ENCODE measurements at regions not wholly inside any gene's neighbourhood (a gene's known extent, or its start where the extent isn't known, plus 50 kb on each side); places are given as distances from the start of the nearest gene placed in this dataset.

DNA sequence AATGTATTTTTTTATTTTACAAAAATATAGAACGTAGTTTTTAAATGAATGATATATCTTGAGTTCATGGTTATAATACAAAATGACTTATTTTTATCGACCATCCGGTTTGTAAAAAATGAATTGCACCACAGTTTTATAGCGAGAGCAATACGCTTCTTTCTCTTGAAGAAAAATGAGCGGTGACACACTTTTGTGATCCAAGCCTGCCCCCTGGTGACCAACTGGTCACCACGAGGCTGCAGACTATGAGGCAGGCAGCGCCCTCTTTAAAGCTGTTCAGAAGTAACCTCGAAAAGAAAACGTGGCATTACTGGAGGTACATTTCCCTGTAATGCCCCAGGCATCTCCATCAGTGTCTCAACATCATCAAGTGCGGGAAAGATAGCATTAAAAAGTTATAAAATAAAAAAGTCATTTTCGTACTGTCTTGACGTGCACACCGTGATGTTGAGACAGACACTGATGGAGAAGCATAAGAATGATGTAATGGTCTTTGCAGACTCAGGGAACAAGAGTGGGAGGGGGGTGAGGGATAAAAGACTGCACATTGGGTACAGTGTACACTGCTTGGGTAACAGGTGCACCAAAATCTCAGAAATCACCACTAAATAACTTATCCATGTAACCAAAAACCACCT is 734.2 kb upstream of the ADAMTS5 start:
- Histone ChIP-seq H3K36me3 (no peaks in the 10 kb centered on the region), H3K27ac (peak overlapping the region in 1 of 2 donors; percentile 17), H3K9me3 (no peaks in the 10 kb centered on the region), H3K4me1 (no peaks in the 10 kb centered on the region), H3K4me3 (no peak overlapping the region), H3K27me3 (no peaks in the 10 kb centered on the region)
- TF ChIP-seq POLR2A (IDR thresholded peaks at IDR 0.05): no peak
- TF ChIP-seq, protein P1, sequence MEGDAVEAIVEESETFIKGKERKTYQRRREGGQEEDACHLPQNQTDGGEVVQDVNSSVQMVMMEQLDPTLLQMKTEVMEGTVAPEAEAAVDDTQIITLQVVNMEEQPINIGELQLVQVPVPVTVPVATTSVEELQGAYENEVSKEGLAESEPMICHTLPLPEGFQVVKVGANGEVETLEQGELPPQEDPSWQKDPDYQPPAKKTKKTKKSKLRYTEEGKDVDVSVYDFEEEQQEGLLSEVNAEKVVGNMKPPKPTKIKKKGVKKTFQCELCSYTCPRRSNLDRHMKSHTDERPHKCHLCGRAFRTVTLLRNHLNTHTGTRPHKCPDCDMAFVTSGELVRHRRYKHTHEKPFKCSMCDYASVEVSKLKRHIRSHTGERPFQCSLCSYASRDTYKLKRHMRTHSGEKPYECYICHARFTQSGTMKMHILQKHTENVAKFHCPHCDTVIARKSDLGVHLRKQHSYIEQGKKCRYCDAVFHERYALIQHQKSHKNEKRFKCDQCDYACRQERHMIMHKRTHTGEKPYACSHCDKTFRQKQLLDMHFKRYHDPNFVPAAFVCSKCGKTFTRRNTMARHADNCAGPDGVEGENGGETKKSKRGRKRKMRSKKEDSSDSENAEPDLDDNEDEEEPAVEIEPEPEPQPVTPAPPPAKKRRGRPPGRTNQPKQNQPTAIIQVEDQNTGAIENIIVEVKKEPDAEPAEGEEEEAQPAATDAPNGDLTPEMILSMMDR (IDR thresholded peaks at IDR 0.05): peak; percentile 82 to 90 (median 88)
- intact Hi-C loops (cut with DNase I; ENCODE audit: low total_unique reads): loop anchor here (5.0 kb wide), 1 partner anchor 849 kb away; no protein-coding TSS in a partner anchor
- DNase-seq: peak; percentile 88 to 90

DNA sequence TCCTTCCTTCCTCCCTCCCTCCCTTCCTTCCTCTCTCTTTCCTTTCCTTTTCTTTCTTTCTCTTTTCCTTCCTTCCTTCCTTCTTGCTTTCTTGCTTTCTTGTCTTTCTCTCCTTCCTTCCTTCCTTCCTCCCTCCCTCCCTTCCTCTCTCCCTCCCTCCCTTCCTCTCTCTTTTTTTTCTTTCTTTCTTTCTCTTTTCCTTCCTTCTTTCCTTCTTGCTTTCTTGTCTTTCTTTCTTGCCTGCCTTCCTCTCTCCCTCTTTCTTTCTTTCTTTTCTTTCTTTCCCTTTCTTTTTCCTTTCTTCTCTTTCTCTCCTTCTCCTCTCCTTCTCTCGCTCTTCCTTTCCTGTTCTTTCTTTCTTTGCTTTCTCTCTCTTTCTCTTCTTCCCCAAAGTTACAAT is 728.4 kb upstream of the ADAMTS5 start:
- no peak for DNase-seq
- intact Hi-C loops (cut with DNase I; ENCODE audit: low total_unique reads): no loop called here
- no peak for TF ChIP-seq POLR2A (IDR thresholded peaks at IDR 0.05)
- TF ChIP-seq, protein P1 (IDR thresholded peaks at IDR 0.05): no peak

DNA sequence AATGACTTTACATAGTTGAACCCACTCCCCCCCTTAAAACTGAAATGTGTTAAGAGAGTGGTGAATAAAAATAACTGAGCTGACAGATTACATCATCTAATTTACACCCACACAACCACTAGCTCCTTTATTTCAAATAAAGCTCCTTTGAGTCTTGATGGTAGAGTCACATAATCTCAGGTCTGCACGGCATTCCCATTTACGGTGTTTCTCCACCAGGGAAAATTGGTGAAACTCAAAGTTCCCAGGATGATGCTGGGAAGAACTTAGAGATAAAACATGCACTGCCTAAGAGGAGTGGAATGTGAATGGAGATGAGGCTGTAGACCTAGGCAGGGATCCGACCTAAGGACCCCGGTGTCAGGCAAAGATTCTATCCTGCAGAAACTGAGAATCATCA is 727.8 kb upstream of the ADAMTS5 start:
- H3K4me1 ChIP-seq: no peaks in the 10 kb centered on the region
- no peak for DNase-seq
- H3K36me3 ChIP-seq: no peaks in the 10 kb centered on the region
- TF ChIP-seq POLR2A (IDR thresholded peaks at IDR 0.05): no peak
- H3K4me3 ChIP-seq: no peak overlapping the region
- intact Hi-C loops (cut with DNase I; ENCODE audit: low total_unique reads): loop anchor here (5.0 kb wide), 1 partner anchor 457 kb away; no protein-coding TSS in a partner anchor
- no peaks in the 10 kb centered on the region for H3K27me3 ChIP-seq
- no peaks in the 10 kb centered on the region for H3K9me3 ChIP-seq
- no peak overlapping the region for H3K27ac ChIP-seq

More for the DNA sequence above, 728.4 kb upstream of the ADAMTS5 start:
- Histone ChIP-seq H3K4me3 (no peak overlapping the region), H3K36me3 (no peaks in the 10 kb centered on the region), H3K4me1 (no peaks in the 10 kb centered on the region), H3K27me3 (no peaks in the 10 kb centered on the region), H3K9me3 (no peaks in the 10 kb centered on the region), H3K27ac (no peak overlapping the region)

DNA sequence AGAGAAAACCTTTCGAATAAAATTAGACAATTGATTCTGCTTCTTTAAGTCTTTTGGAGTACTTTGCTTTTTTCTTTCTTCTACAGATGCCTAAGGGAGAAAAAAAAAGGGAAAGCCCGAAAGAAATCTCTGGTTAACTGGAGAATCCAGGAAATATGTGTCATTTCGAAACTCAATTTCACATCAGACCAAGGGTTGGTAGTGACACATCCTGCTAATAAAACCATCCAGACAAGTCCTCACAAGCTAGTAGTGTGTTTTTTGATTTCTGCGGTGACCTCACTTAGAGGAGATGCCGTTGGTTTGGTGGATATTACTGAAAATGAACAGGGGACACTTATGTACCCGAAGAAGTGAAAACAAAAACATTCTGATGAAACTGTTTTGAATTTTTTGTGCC is 726.5 kb upstream of the ADAMTS5 start:
- Histone ChIP-seq H3K27me3 (no peaks in the 10 kb centered on the region), H3K36me3 (no peaks in the 10 kb centered on the region), H3K9me3 (no peaks in the 10 kb centered on the region), H3K4me1 (no peaks in the 10 kb centered on the region), H3K27ac (no peak overlapping the region), H3K4me3 (no peak overlapping the region)
- no peak for DNase-seq
- TF ChIP-seq, protein P1 (IDR thresholded peaks at IDR 0.05): no peak
- TF ChIP-seq POLR2A (IDR thresholded peaks at IDR 0.05): no peak
- intact Hi-C loops (cut with DNase I; ENCODE audit: low total_unique reads): loop anchor here (5.0 kb wide), 1 partner anchor 456 kb away; no protein-coding TSS in a partner anchor

DNA sequence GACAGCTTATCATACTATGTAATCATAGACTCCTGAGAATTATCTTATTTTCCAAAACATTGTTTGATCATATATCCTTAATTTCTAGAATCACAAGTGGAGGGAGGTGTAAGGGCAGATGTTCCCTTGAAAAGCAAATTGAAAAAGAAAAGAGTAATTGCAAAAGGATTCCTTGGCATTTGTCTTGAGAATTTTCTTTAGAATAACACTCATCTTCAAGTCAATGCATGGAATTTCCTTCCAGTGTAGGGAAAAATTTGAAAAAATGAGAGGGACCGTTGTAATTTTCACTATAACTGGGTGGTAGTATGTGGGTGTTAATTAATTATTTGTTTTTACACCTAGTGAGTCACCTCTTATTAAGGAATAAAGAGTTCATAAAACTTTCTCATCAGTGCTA is 724.6 kb upstream of the ADAMTS5 start:
- TF ChIP-seq, protein P1 (IDR thresholded peaks at IDR 0.05): no peak
- TF ChIP-seq POLR2A (IDR thresholded peaks at IDR 0.05): no peak
- Histone ChIP-seq H3K36me3 (no peaks in the 10 kb centered on the region), H3K9me3 (no peaks in the 10 kb centered on the region), H3K27me3 (no peaks in the 10 kb centered on the region), H3K4me1 (no peaks in the 10 kb centered on the region), H3K27ac (no peak overlapping the region), H3K4me3 (no peak overlapping the region)
- no peak for DNase-seq
- intact Hi-C loops (cut with DNase I; ENCODE audit: low total_unique reads): loop anchor here (5.0 kb wide), 1 partner anchor 454 kb away; no protein-coding TSS in a partner anchor

All from uterus (tissue), 3 donors.